Central memory CD8-positive, alpha-beta T cell (primary cell): ENCODE measurements at regions not wholly inside any gene's neighbourhood (a gene's known extent, or its start where the extent isn't known, plus 50 kb on each side); places are given as distances from the start of the nearest gene placed in this dataset.
"Not testable (repeated sequence)": the region's sequence is repeated elsewhere in the genome, so short reads cannot be mapped to it uniquely, and the experiment has no call there.

Experiments used
- ATAC-seq: fragments of 150-1000 bp; cut with Tn5 transposase; replicated peaks from 2 replicates; pipeline ENCODE4 v1.10.0; 2022; ENCODE audit warnings: mild to moderate bottlenecking, moderate FRiP score, moderate number of reproducible peaks; ENCODE audit not compliant: poor library complexity, severe bottlenecking; ENCODE audit errors: extremely low read depth
- DNase-seq, 2 donors: peaks; one replicate each; pipeline ENCODE4 v3.0.0; 2021; ENCODE audit warnings: low spot score in 2 of 2
- H3K27ac Mint-ChIP-seq: one replicate; pipeline ENCODE4 v1.8.0; 2022; ENCODE audit warnings: low read depth, mild to moderate bottlenecking, moderate library complexity, mixed read lengths
- H3K27me3 Mint-ChIP-seq: one replicate; pipeline ENCODE4 v1.8.0; 2022; ENCODE audit warnings: mixed read lengths
- H3K36me3 Mint-ChIP-seq: one replicate; pipeline ENCODE4 v1.8.0; 2022; ENCODE audit warnings: mild to moderate bottlenecking, moderate library complexity, mixed read lengths; ENCODE audit not compliant: insufficient read depth
- H3K4me1 Mint-ChIP-seq: one replicate; pipeline ENCODE4 v1.8.0; 2022; ENCODE audit warnings: mixed read lengths
- H3K4me3 Mint-ChIP-seq: one replicate; pipeline ENCODE4 v1.8.0; 2022; ENCODE audit warnings: mild to moderate bottlenecking, moderate library complexity, mixed read lengths
- H3K9me3 Mint-ChIP-seq: one replicate; pipeline ENCODE4 v1.8.0; 2022; ENCODE audit warnings: mixed read lengths

GRCh38 chr5:7305000-7305674 is 90.8 kb upstream of the ADCY2 start:
- H3K4me3 Mint-ChIP-seq, H3K36me3 Mint-ChIP-seq, DNase-seq, H3K27ac Mint-ChIP-seq, H3K27me3 Mint-ChIP-seq, H3K4me1 Mint-ChIP-seq, ATAC-seq, H3K9me3 Mint-ChIP-seq: not testable (repeated sequence)

- H3K4me1 Mint-ChIP-seq, DNase-seq, H3K27me3 Mint-ChIP-seq, H3K36me3 Mint-ChIP-seq, H3K4me3 Mint-ChIP-seq, ATAC-seq, H3K27ac Mint-ChIP-seq: not testable (repeated sequence)
- peaks cover 11% of the 10 kb centered on the region for H3K9me3 Mint-ChIP-seq
Measured at GRCh38 chr5:7306556-7306955, 89.4 kb upstream of the ADCY2 start.

GRCh38 chr5:7307709-7308108 is 88.2 kb upstream of the ADCY2 start:
- DNase-seq, H3K4me3 Mint-ChIP-seq, H3K4me1 Mint-ChIP-seq, H3K36me3 Mint-ChIP-seq, ATAC-seq, H3K27me3 Mint-ChIP-seq, H3K27ac Mint-ChIP-seq: not testable (repeated sequence)
- peaks cover 11% of the 10 kb centered on the region for H3K9me3 Mint-ChIP-seq

- not testable (repeated sequence) for H3K27me3 Mint-ChIP-seq, H3K4me3 Mint-ChIP-seq, H3K36me3 Mint-ChIP-seq, DNase-seq, ATAC-seq, H3K27ac Mint-ChIP-seq, H3K4me1 Mint-ChIP-seq
- H3K9me3 Mint-ChIP-seq, result peaks cover 11% of the 10 kb centered on the region
Measured at GRCh38 chr5:7309715-7310114, 86.2 kb upstream of the ADCY2 start.

GRCh38 chr5:7310656-7311055 is 85.3 kb upstream of the ADCY2 start:
- not testable (repeated sequence) for H3K36me3 Mint-ChIP-seq, H3K27me3 Mint-ChIP-seq, H3K4me1 Mint-ChIP-seq, H3K27ac Mint-ChIP-seq, H3K4me3 Mint-ChIP-seq, DNase-seq, ATAC-seq
- peaks cover 14% of the 10 kb centered on the region for H3K9me3 Mint-ChIP-seq

GRCh38 chr5:7315118-7315517 is 80.8 kb upstream of the ADCY2 start:
- Mint-ChIP-seq H3K27ac (no peak overlapping the region), H3K36me3 (no peaks in the 10 kb centered on the region), H3K27me3 (no peaks in the 10 kb centered on the region)

GRCh38 chr5:7317751-7318150 is 78.2 kb upstream of the ADCY2 start:
- no peak for ATAC-seq
- Mint-ChIP-seq H3K27me3 (no peaks in the 10 kb centered on the region), H3K36me3 (no peaks in the 10 kb centered on the region), H3K4me3 (no peak overlapping the region), H3K27ac (no peak overlapping the region), H3K4me1 (no peaks in the 10 kb centered on the region), H3K9me3 (peaks cover 11% of the 10 kb centered on the region)
- DNase-seq, result no peak

More at GRCh38 chr5:7315118-7315517, 80.8 kb upstream of the ADCY2 start:
- peaks cover 15% of the 10 kb centered on the region for H3K9me3 Mint-ChIP-seq
- no peak for DNase-seq
- H3K4me3 Mint-ChIP-seq, result no peak overlapping the region
- no peak for ATAC-seq
- H3K4me1 Mint-ChIP-seq, result no peaks in the 10 kb centered on the region

- Mint-ChIP-seq H3K27ac (no peak overlapping the region), H3K4me1 (no peaks in the 10 kb centered on the region), H3K4me3 (no peak overlapping the region), H3K9me3 (peaks cover under 1% of the 10 kb centered on the region), H3K36me3 (no peaks in the 10 kb centered on the region), H3K27me3 (no peaks in the 10 kb centered on the region)
- DNase-seq (no peak), ATAC-seq (no peak)
Measured at GRCh38 chr5:7320701-7321301, 75.1 kb upstream of the ADCY2 start.

GRCh38 chr5:7321724-7322123 is 74.2 kb upstream of the ADCY2 start:
- H3K36me3 Mint-ChIP-seq, result no peaks in the 10 kb centered on the region
- H3K27me3 Mint-ChIP-seq, result no peaks in the 10 kb centered on the region
- no peaks in the 10 kb centered on the region for H3K9me3 Mint-ChIP-seq
- ATAC-seq (no peak), DNase-seq (no peak)
- no peaks in the 10 kb centered on the region for H3K4me1 Mint-ChIP-seq
- H3K27ac Mint-ChIP-seq, result no peak overlapping the region
- no peak overlapping the region for H3K4me3 Mint-ChIP-seq

GRCh38 chr5:7324919-7325318 is 71.0 kb upstream of the ADCY2 start:
- DNase-seq, result no peak
- Mint-ChIP-seq H3K4me3 (no peak overlapping the region), H3K36me3 (no peaks in the 10 kb centered on the region), H3K4me1 (no peaks in the 10 kb centered on the region), H3K27me3 (no peaks in the 10 kb centered on the region), H3K9me3 (peaks cover 5% of the 10 kb centered on the region), H3K27ac (no peak overlapping the region)
- no peak for ATAC-seq

- ATAC-seq, result no peak
- DNase-seq, result no peak
- Mint-ChIP-seq H3K27ac (no peak overlapping the region), H3K4me3 (no peak overlapping the region), H3K36me3 (no peaks in the 10 kb centered on the region), H3K9me3 (peaks cover 6% of the 10 kb centered on the region), H3K27me3 (no peaks in the 10 kb centered on the region), H3K4me1 (no peaks in the 10 kb centered on the region)
Measured at GRCh38 chr5:7325975-7326913, 69.7 kb upstream of the ADCY2 start.

GRCh38 chr5:7329141-7329540 is 66.8 kb upstream of the ADCY2 start:
- ATAC-seq (no peak), DNase-seq (no peak)
- H3K27ac Mint-ChIP-seq, result no peak overlapping the region
- H3K4me3 Mint-ChIP-seq, result no peak overlapping the region
- H3K36me3 Mint-ChIP-seq, result no peaks in the 10 kb centered on the region
- H3K4me1 Mint-ChIP-seq, result no peaks in the 10 kb centered on the region
- no peaks in the 10 kb centered on the region for H3K27me3 Mint-ChIP-seq
- H3K9me3 Mint-ChIP-seq, result peaks cover 15% of the 10 kb centered on the region
